PC-9 (cell line): ENCODE measurements at regions not wholly inside any gene's neighbourhood (a gene's known extent, or its start where the extent isn't known, plus 50 kb on each side); places are given as distances from the start of the nearest gene placed in this dataset.

Experiments used
- BruUV-seq: library from RNA; stranded (reverse); fragments of 400-500 nt; replicated peaks from 2 replicates; lab custom pipeline; 2021; lab: Mats Ljungman, UMichigan
- CTCF ChIA-PET: fragments of 300-600 bp; sonication (Branson Sonifier 250); formaldehyde crosslinking; loops from one replicate; lab custom pipeline; 2022; ENCODE audit warnings: antibody characterized with exemption; lab: Charles Lee
- POLR2A ChIA-PET: fragments of 300-600 bp; sonication (Branson Sonifier 250); formaldehyde crosslinking; loops from one replicate; lab custom pipeline; 2022; ENCODE audit warnings: antibody characterized with exemption; ENCODE audit not compliant: unreplicated experiment; lab: Charles Lee
- DNase-seq, 2 experiments: peaks; one replicate each; pipeline versions ENCODE4 v3.0.0 to v3.0.0-alpha.2; 2015 to 2022; ENCODE audit warnings: mixed read lengths in 1 of 2
- H2AFZ ChIP-seq: fragments of 200-600 bp; sonication (generic); 2 replicates; pipeline ENCODE4 v1.8.1; 2017; ENCODE audit warnings: antibody characterized with exemption
- H3F3A ChIP-seq: fragments of 200-600 bp; sonication (generic); 2 replicates; pipeline ENCODE4 v1.8.1; 2017; ENCODE audit warnings: antibody characterized with exemption, mild to moderate bottlenecking, low read depth; ENCODE audit not compliant: insufficient read depth
- H3K27ac ChIP-seq: fragments of 200-600 bp; sonication (generic); 2 replicates; pipeline ENCODE4 v1.6.1; 2016; ENCODE audit warnings: mixed run types
- H3K27me3 ChIP-seq: fragments of 200-600 bp; sonication (generic); 2 replicates; pipeline ENCODE4 v1.6.1; 2016; ENCODE audit warnings: low read depth, mixed run types; ENCODE audit not compliant: insufficient read depth
- H3K36me3 ChIP-seq: fragments of 200-600 bp; sonication (generic); 2 replicates; pipeline ENCODE4 v1.6.1; 2016; ENCODE audit warnings: low read depth, mixed run types
- H3K4me1 ChIP-seq: fragments of 200-600 bp; sonication (generic); replicated peaks from 2 replicates; pipeline ENCODE4 v1.6.1; 2016; ENCODE audit warnings: mixed run types; ENCODE audit not compliant: insufficient read depth
- H3K4me2 ChIP-seq: fragments of 200-600 bp; sonication (generic); 2 replicates; pipeline ENCODE4 v1.6.1; 2017; ENCODE audit warnings: mixed run types
- H3K4me3 ChIP-seq: fragments of 200-600 bp; sonication (generic); 2 replicates; pipeline ENCODE4 v1.6.1; 2016; ENCODE audit warnings: mixed run types
- H3K79me2 ChIP-seq: fragments of 200-600 bp; sonication (generic); 2 replicates; pipeline ENCODE4 v1.6.1; 2017; ENCODE audit warnings: low read depth, mixed run types
- H3K9me2 ChIP-seq: fragments of 200-600 bp; sonication (generic); 2 replicates; pipeline ENCODE4 v1.8.1; 2017; ENCODE audit warnings: mild to moderate bottlenecking; ENCODE audit not compliant: insufficient read depth
- H3K9me3 ChIP-seq: fragments of 200-600 bp; sonication (generic); 2 replicates; pipeline ENCODE4 v1.8.1; 2016; ENCODE audit warnings: low read depth; ENCODE audit not compliant: insufficient read depth
- H4K20me1 ChIP-seq: fragments of 200-600 bp; sonication (generic); 2 replicates; pipeline ENCODE4 v1.8.1; 2017; ENCODE audit not compliant: insufficient read depth
- CTCF ChIP-seq: fragments of 200-600 bp; sonication (generic); conservative IDR thresholded peaks from 2 replicates; pipeline ENCODE4 v1.6.1; 2017; ENCODE audit warnings: mixed run types, antibody characterized with exemption, mild to moderate bottlenecking, moderate library complexity
- EZH2 ChIP-seq: fragments of 200-600 bp; sonication (generic); IDR thresholded peaks from 2 replicates; pipeline ENCODE4 v1.8.0; 2017; ENCODE audit warnings: antibody characterized with exemption, low read depth
- intact Hi-C: fragments of 100-400 bp; cut with micrococcal nuclease; formaldehyde crosslinking; loops from one replicate; pipeline ENCODE4 v1.10.0; 2022; ENCODE audit not compliant: unreplicated experiment

GRCh38 chr4:38204339-38205035 lies 244.3 kb downstream of the PTTG2 start:
- Histone ChIP-seq H3K4me3 (no peak overlapping the region), H3K27ac (no peak overlapping the region), H2AFZ (no peak overlapping the region), H3K4me2 (no peak overlapping the region), H3K79me2 (no peaks in the 10 kb centered on the region), H4K20me1 (no peaks in the 10 kb centered on the region), H3F3A (no peaks in the 10 kb centered on the region; the same call in 1 of the 2 replicates), H3K27me3 (no peaks in the 10 kb centered on the region), H3K4me1 (no peaks in the 10 kb centered on the region), H3K36me3 (no peaks in the 10 kb centered on the region), H3K9me2 (no peaks in the 10 kb centered on the region), H3K9me3 (0 out of 2 replicates have a peak, but pooled peaks cover 4% of the 10 kb centered on the region)
- no peak for TF ChIP-seq EZH2
- TF ChIP-seq CTCF: no peak
- ChIA-PET POLR2A (no interaction called here), CTCF (no interaction called here)
- DNase-seq: no peak
- intact Hi-C loops: no loop called here
- no TSS peak for BruUV-seq

GRCh38 chr4:38205261-38205660 lies 245.1 kb downstream of the PTTG2 start:
- Histone ChIP-seq H3K9me2 (no peaks in the 10 kb centered on the region), H3K4me2 (no peak overlapping the region), H3K79me2 (no peaks in the 10 kb centered on the region), H3K27ac (no peak overlapping the region), H3K27me3 (no peaks in the 10 kb centered on the region), H2AFZ (no peak overlapping the region), H3K9me3 (0 out of 2 replicates have a peak, but pooled peaks cover 4% of the 10 kb centered on the region), H4K20me1 (no peaks in the 10 kb centered on the region), H3F3A (no peaks in the 10 kb centered on the region; the same call in 1 of the 2 replicates), H3K4me1 (no peaks in the 10 kb centered on the region), H3K36me3 (no peaks in the 10 kb centered on the region), H3K4me3 (no peak overlapping the region)
- no peak for TF ChIP-seq EZH2
- TF ChIP-seq CTCF: no peak
- no peak for DNase-seq
- ChIA-PET POLR2A (no interaction called here), CTCF (no interaction called here)
- intact Hi-C loops: no loop called here
- no TSS peak for BruUV-seq

- TF ChIP-seq CTCF (no peak), EZH2 (no peak)
- CTCF ChIA-PET: no interaction called here
Observed at GRCh38 chr4:38207110-38207457, 246.9 kb downstream of the PTTG2 start.

More at GRCh38 chr4:38207110-38207457, 246.9 kb downstream of the PTTG2 start:
- Histone ChIP-seq H4K20me1 (no peaks in the 10 kb centered on the region), H3K79me2 (no peaks in the 10 kb centered on the region), H3K9me3 (0 out of 2 replicates have a peak, but pooled peaks cover 4% of the 10 kb centered on the region), H3K9me2 (no peaks in the 10 kb centered on the region), H3K27ac (no peak overlapping the region), H3K36me3 (no peaks in the 10 kb centered on the region), H3K4me1 (no peaks in the 10 kb centered on the region), H2AFZ (no peak overlapping the region), H3K4me2 (no peak overlapping the region), H3K27me3 (no peaks in the 10 kb centered on the region), H3K4me3 (no peak overlapping the region), H3F3A (no peaks in the 10 kb centered on the region; the same call in 1 of the 2 replicates)
- POLR2A ChIA-PET: no interaction called here
- no peak for DNase-seq
- BruUV-seq: no TSS peak
- intact Hi-C loops: no loop called here
